OCI-LY7 (cell line): ENCODE measurements at regions not wholly inside any gene's neighbourhood (a gene's known extent, or its start where the extent isn't known, plus 50 kb on each side); places are given as distances from the start of the nearest gene placed in this dataset.

Experiments
- BruUV-seq: library from RNA; stranded (reverse); fragments of 400-500 nt; replicated peaks from 2 replicates; lab custom pipeline; 2021; lab: Mats Ljungman, UMichigan
- CTCF ChIA-PET: fragments of 300-600 bp; sonication (Branson Sonifier 250); formaldehyde crosslinking; loops from one replicate; lab custom pipeline; 2022; ENCODE audit warnings: antibody characterized with exemption; ENCODE audit not compliant: unreplicated experiment; lab: Charles Lee
- POLR2A ChIA-PET: fragments of 300-600 bp; sonication (Branson Sonifier 250); formaldehyde crosslinking; loops from one replicate; lab custom pipeline; 2022; ENCODE audit warnings: antibody characterized with exemption; lab: Charles Lee
- DNase-seq: peaks from one replicate; pipeline ENCODE4 v3.0.0-alpha.2; 2015; ENCODE audit warnings: low spot score
- H2AFZ ChIP-seq: fragments of 200-600 bp; sonication (generic), shearing (Covaris generic); 2 replicates; pipeline ENCODE4 v1.6.1; 2014; ENCODE audit warnings: mild to moderate bottlenecking, antibody characterized with exemption, low read length, moderate library complexity
- H3K27ac ChIP-seq: fragments of 200-600 bp; sonication (generic); 2 replicates; pipeline ENCODE4 v1.5.1; 2014; ENCODE audit warnings: mixed run types, low read depth, mild to moderate bottlenecking, moderate library complexity, low read length, inconsistent platforms; ENCODE audit not compliant: poor library complexity, severe bottlenecking
- H3K36me3 ChIP-seq: fragments of 200-600 bp; sonication (generic); 2 replicates; pipeline ENCODE4 v1.6.1; 2014; ENCODE audit warnings: mild to moderate bottlenecking, antibody characterized with exemption, low read length, moderate library complexity, mixed read lengths; ENCODE audit not compliant: insufficient read depth
- H3K4me1 ChIP-seq: fragments of 200-600 bp; sonication (generic); 2 replicates; pipeline ENCODE4 v1.5.1; 2014; ENCODE audit warnings: mild to moderate bottlenecking, low read length; ENCODE audit not compliant: insufficient read depth, poor library complexity, severe bottlenecking
- H3K4me2 ChIP-seq: fragments of 200-600 bp; sonication (generic); 2 replicates; pipeline ENCODE4 v1.6.1; 2014; ENCODE audit warnings: mild to moderate bottlenecking, low read length
- H3K4me3 ChIP-seq: fragments of 200-600 bp; sonication (generic); 2 replicates; pipeline ENCODE4 v1.5.1; 2014; ENCODE audit warnings: mild to moderate bottlenecking, low read depth, low read length; ENCODE audit not compliant: poor library complexity, severe bottlenecking
- H3K79me2 ChIP-seq: fragments of 200-600 bp; sonication (generic); 2 replicates; pipeline ENCODE4 v1.6.1; 2016; ENCODE audit warnings: low read depth, mild to moderate bottlenecking, low read length, moderate library complexity, mixed read lengths; ENCODE audit not compliant: insufficient read depth
- H3K9me2 ChIP-seq: fragments of 200-600 bp; sonication (generic); 2 replicates; pipeline ENCODE4 v1.6.1; 2016; ENCODE audit warnings: mild to moderate bottlenecking, low read length, mixed read lengths; ENCODE audit not compliant: insufficient read depth
- H3K9me3 ChIP-seq: fragments of 200-600 bp; sonication (generic); 2 replicates; pipeline ENCODE4 v1.6.1; 2014; ENCODE audit warnings: mild to moderate bottlenecking, mixed run types, low read length, mixed read lengths
- H4K20me1 ChIP-seq: fragments of 200-600 bp; sonication (generic); 2 replicates; pipeline ENCODE4 v1.6.1; 2014; ENCODE audit warnings: mild to moderate bottlenecking, antibody characterized with exemption, low read length, moderate library complexity, mixed read lengths; ENCODE audit not compliant: insufficient read depth
- CTCF ChIP-seq: fragments of 200-600 bp; sonication (generic); conservative IDR thresholded peaks from 2 replicates; pipeline ENCODE4 v1.5.1; 2014; ENCODE audit warnings: mild to moderate bottlenecking, antibody characterized with exemption, low read length, moderate library complexity, mixed read lengths
- EZH2phosphoT487 ChIP-seq: fragments of 200-600 bp; sonication (generic); IDR thresholded peaks from 2 replicates; pipeline ENCODE4 v1.6.1; 2018; ENCODE audit warnings: low read depth, borderline replicate concordance, mild to moderate bottlenecking, mixed run types, antibody characterized with exemption, low read length, moderate library complexity, mixed read lengths
- intact Hi-C: fragments of 100-400 bp; cut with micrococcal nuclease; formaldehyde crosslinking; loops from one replicate; pipeline ENCODE4 v1.10.0; 2022; ENCODE audit not compliant: unreplicated experiment

DNA sequence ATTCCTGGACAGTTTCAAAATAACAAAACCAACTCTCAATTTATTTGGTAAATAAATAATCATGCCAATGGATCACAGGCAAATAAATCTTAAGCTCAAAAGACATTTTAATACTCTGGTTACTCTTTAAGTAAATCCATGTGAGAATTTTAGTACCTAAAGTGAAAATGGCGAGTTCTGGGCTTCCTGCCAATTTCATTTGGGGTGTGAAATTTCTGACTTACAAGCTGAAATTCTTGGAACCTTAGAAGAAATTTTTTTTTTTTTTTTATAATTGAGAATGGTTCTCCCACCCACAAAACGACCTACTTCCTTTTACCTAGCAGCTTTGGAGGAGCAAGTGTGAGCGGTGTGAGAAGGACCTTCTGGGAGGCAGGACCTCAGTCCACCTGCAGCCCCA lies 354.5 kb upstream of the NBEA start:
- POLR2A ChIA-PET = interaction anchor here (0.7 kb wide), 1 partner anchor 21 kb away, joined by 3 read pairs; no protein-coding TSS in a partner anchor
- no peak for DNase-seq
- no peaks in the 10 kb centered on the region for H4K20me1 ChIP-seq
- no peaks in the 10 kb centered on the region for H3K9me3 ChIP-seq
- H3K4me1 ChIP-seq = no peaks in the 10 kb centered on the region
- H3K4me2 ChIP-seq = no peak overlapping the region
- CTCF ChIA-PET = no interaction called here
- no peaks in the 10 kb centered on the region for H3K36me3 ChIP-seq
- BruUV-seq = no TSS peak
- H3K79me2 ChIP-seq = no peaks in the 10 kb centered on the region
- intact Hi-C loops = no loop called here
- no peaks in the 10 kb centered on the region for H3K9me2 ChIP-seq
- H2AFZ ChIP-seq = no peak overlapping the region
- H3K4me3 ChIP-seq = no peak overlapping the region
- H3K27ac ChIP-seq = no peak overlapping the region
- TF ChIP-seq CTCF (no peak), EZH2phosphoT487 (no peak)

DNA sequence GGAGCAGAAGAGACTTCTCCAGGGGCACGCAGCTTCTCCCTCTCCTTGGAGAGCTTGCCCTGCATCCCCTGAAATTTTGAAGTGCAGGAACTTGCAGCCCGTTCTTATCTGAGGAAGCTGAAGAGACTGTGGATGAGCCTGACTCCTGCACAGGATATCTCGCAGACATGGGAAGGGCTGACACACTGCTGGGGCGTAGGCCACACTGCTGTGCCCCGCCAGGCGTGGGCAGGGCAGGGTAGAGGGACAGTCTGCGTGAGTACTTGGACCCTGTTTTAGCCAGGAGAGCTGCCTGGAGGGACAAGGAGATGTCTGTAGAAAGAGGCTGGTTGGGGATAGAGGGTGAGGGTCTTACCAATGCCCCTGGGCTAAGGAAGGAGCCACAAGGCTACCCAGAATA lies 353.7 kb upstream of the NBEA start:
- Histone ChIP-seq H3K9me2 (no peaks in the 10 kb centered on the region), H3K9me3 (no peaks in the 10 kb centered on the region), H3K4me3 (no peak overlapping the region), H3K79me2 (no peaks in the 10 kb centered on the region), H3K4me2 (no peak overlapping the region), H3K27ac (no peak overlapping the region), H3K4me1 (no peaks in the 10 kb centered on the region), H4K20me1 (no peaks in the 10 kb centered on the region), H3K36me3 (no peaks in the 10 kb centered on the region), H2AFZ (no peak overlapping the region)
- no peak for DNase-seq
- POLR2A ChIA-PET = no interaction called here
- CTCF ChIA-PET = no interaction called here
- TF ChIP-seq EZH2phosphoT487 = no peak
- no peak for TF ChIP-seq CTCF
- no TSS peak for BruUV-seq
- intact Hi-C loops = no loop called here

DNA sequence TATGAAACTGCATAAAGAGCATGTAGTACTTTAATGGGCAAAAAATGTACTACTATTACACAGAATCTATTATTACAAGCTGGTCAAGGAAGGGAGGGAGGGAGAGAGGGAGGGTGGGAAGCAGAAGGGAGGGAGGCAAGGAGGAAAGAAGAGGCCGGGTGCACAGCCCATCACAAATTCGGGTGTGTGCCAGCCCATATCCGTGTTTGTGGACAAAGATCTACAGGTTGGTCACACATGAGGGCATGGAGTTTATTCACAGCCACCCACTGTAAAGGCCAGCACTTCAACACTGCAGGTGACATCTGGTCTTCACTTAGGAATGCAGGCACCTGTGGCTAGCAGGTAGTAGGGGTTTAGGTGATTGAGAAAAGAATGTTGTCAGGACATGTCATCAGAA lies 352.5 kb upstream of the NBEA start:
- TF ChIP-seq EZH2phosphoT487 (no peak), CTCF (no peak)
- Histone ChIP-seq H3K4me1 (no peaks in the 10 kb centered on the region), H3K4me3 (no peak overlapping the region), H3K36me3 (no peaks in the 10 kb centered on the region), H3K9me3 (no peaks in the 10 kb centered on the region), H2AFZ (no peak overlapping the region), H3K9me2 (no peaks in the 10 kb centered on the region), H3K4me2 (no peak overlapping the region), H3K27ac (no peak overlapping the region), H3K79me2 (no peaks in the 10 kb centered on the region), H4K20me1 (no peaks in the 10 kb centered on the region)
- no peak for DNase-seq
- CTCF ChIA-PET = no interaction called here
- POLR2A ChIA-PET = no interaction called here
- intact Hi-C loops = no loop called here
- no TSS peak for BruUV-seq
